Transverse colon (tissue), 4 donors: ENCODE measurements at regions not wholly inside any gene's neighbourhood (a gene's known extent, or its start where the extent isn't known, plus 50 kb on each side); places are given as distances from the start of the nearest gene placed in this dataset.
"Not testable (repeated sequence)": the region's sequence is repeated elsewhere in the genome, so short reads cannot be mapped to it uniquely, and the experiment has no call there.

Experiments
- DNase-seq: peaks from one replicate; pipeline ENCODE4 v3.0.0-alpha.2; 2019
- H3K27ac ChIP-seq, 4 donors: fragments of 200-600 bp; sonication (generic); 2 replicates each; pipeline ENCODE4 v1.5.1; 2016 to 2018; ENCODE audit warnings: inconsistent platforms in 4 of 4
- H3K27me3 ChIP-seq: fragments of 200-600 bp; sonication (generic); 2 replicates; pipeline ENCODE4 v1.5.1; 2017; ENCODE audit warnings: inconsistent platforms
- H3K36me3 ChIP-seq, 4 donors: fragments of 200-600 bp; sonication (generic); 2 replicates each; pipeline ENCODE4 v1.5.1; 2017 to 2019; ENCODE audit warnings: inconsistent platforms in 4 of 4
- H3K4me1 ChIP-seq, 4 donors: fragments of 200-600 bp; sonication (generic); 2 replicates each; pipeline ENCODE4 v1.5.1; 2017 to 2020; ENCODE audit warnings: inconsistent platforms in 4 of 4
- H3K4me3 ChIP-seq, 4 donors: fragments of 200-600 bp; sonication (generic); 1 replicate in 1 of 4; 2 replicates in 3 of 4; pipeline versions ENCODE4 v1.5.1 to v1.6.1; 2017 to 2019; ENCODE audit warnings: inconsistent platforms in 4 of 4
- H3K9me3 ChIP-seq, 2 donors: fragments of 200-600 bp; sonication (generic); 2 replicates each; pipeline ENCODE4 v1.5.1; 2017 to 2019; ENCODE audit warnings: inconsistent platforms in 2 of 2
- EP300 ChIP-seq: sonication (generic); formaldehyde crosslinking; IDR thresholded peaks from one replicate; pipeline ENCODE4 v1.6.1; 2017; ENCODE audit warnings: antibody characterized with exemption, low read depth
- POLR2A ChIP-seq: fragments of 450-650 bp; IDR thresholded peaks from one replicate; pipeline ENCODE4 v1.6.1; 2016; ENCODE audit warnings: antibody characterized with exemption, mild to moderate bottlenecking, moderate library complexity
- POLR2AphosphoS5 ChIP-seq, 3 donors: sonication (generic); formaldehyde crosslinking; IDR thresholded peaks; one replicate each; pipeline ENCODE4 v1.6.1; 2016; ENCODE audit warnings: antibody characterized with exemption in 3 of 3
- WGBS, 2 donors: methylation state at CpG; one replicate each; pipeline ENCODE4 v1.1.5; 2018; ENCODE audit warnings: low coverage in 1 of 2; 5-methylcytosine and 5-hydroxymethylcytosine counted together
- in situ Hi-C, 4 donors: fragments of 200-750 bp; cut with MboI; loops; one replicate each; pipeline versions ENCODE4 v1.15.0 to v1.15.1; 2017; ENCODE audit warnings: low sequenced_read_pairs in 3 of 4, low pct_ligation_motif_present in 1 of 4, low pct_unique_long_range_greater_than_20kb in 1 of 4
- intact Hi-C: fragments of 100-400 bp; cut with DNase I; formaldehyde crosslinking; loops from one replicate; pipeline ENCODE4 v1.15.1; 2023; ENCODE audit warnings: low total_unique reads
- TF ChIP-seq, protein P1 (sequence below), 5 experiments: fragments of 200-600 bp in 3 of 5; fragments of 450-650 bp in 2 of 5; sonication (generic) in 3 of 5; IDR thresholded peaks; 1 replicate in 2 of 5; 2 replicates in 3 of 5; pipeline ENCODE4 v1.5.1; 2016 to 2017; ENCODE audit warnings: antibody characterized with exemption in 5 of 5, inconsistent platforms in 3 of 5, mild to moderate bottlenecking in 2 of 5, moderate library complexity in 1 of 5

DNA sequence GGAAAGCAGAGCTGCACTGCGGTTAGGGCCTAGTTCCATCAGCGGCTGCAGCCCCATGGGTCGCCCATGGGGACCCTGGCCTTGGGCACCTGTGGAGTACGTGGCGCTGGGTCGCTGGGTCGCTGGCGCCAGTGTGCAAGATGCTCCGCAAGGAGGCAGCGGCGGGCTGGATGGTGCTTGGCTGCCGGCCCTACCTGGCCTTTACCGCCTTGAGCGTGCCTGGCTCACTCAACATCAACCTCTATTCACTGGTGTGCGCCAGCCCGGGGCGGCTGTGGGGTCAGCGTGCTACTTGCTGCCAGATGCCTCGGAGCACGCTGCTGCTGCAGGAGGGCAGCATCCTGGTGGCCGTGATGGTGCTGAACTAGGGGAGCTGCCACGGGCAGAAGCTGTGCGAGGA lies 85.1 kb upstream of the RHOU start:
- Histone ChIP-seq H3K9me3 (no peaks in the 10 kb centered on the region), H3K27ac (no peak overlapping the region), H3K4me3 (no peak overlapping the region), H3K4me1 (peaks cover 16 to 22% (median 18%) of the 10 kb centered on the region in 4 donors), H3K36me3 (no peaks in the 10 kb centered on the region), H3K27me3 (peaks cover 86% of the 10 kb centered on the region)
- 56 to 60% methylated on average over 1 to 18 of the region's 23 CpGs for WGBS, 2 donors
- DNase-seq, result no peak
- in situ Hi-C loops, result no loop called here
- intact Hi-C loops, result no loop called here
- no peak for TF ChIP-seq POLR2AphosphoS5 (IDR thresholded peaks at IDR 0.05)
- TF ChIP-seq, protein P1, sequence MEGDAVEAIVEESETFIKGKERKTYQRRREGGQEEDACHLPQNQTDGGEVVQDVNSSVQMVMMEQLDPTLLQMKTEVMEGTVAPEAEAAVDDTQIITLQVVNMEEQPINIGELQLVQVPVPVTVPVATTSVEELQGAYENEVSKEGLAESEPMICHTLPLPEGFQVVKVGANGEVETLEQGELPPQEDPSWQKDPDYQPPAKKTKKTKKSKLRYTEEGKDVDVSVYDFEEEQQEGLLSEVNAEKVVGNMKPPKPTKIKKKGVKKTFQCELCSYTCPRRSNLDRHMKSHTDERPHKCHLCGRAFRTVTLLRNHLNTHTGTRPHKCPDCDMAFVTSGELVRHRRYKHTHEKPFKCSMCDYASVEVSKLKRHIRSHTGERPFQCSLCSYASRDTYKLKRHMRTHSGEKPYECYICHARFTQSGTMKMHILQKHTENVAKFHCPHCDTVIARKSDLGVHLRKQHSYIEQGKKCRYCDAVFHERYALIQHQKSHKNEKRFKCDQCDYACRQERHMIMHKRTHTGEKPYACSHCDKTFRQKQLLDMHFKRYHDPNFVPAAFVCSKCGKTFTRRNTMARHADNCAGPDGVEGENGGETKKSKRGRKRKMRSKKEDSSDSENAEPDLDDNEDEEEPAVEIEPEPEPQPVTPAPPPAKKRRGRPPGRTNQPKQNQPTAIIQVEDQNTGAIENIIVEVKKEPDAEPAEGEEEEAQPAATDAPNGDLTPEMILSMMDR (IDR thresholded peaks at IDR 0.05), result no peak
- no peak for TF ChIP-seq POLR2A
- no peak for TF ChIP-seq EP300

DNA sequence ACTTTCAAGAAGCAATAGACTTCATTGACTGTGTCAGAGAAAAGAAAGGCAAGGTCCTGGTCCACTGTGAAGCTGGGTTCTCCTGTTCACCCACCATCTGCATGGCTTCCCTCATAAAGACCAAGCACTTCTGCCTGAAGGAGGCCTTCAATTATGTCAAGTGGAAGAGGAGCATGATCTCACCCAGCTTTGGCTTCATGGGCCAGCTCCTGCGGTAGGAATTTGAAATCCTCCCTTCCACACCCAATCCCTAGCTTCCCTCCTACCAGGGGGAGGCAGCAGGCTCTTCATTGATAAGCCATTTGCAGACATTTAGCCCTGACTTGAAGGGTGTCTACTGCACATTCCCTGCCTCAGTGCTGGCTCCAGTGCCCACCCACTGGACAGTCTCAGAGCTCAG lies 84.3 kb upstream of the RHOU start:
- intact Hi-C loops (no loop called here), in situ Hi-C loops (no loop called here)
- Histone ChIP-seq H3K27ac (no peak overlapping the region), H3K4me1 (peaks cover 16 to 22% (median 18%) of the 10 kb centered on the region in 4 donors), H3K27me3 (peaks cover 94% of the 10 kb centered on the region), H3K4me3 (no peak overlapping the region), H3K9me3 (no peaks in the 10 kb centered on the region), H3K36me3 (no peaks in the 10 kb centered on the region)
- WGBS, 2 donors, result 85% methylated on average over 1 of the region's 1 CpG; no CpG with 5 or more reads in 1 of the 2 donors
- DNase-seq, result no peak
- TF ChIP-seq POLR2A, result no peak
- TF ChIP-seq EP300, result no peak
- TF ChIP-seq POLR2AphosphoS5 (IDR thresholded peaks at IDR 0.05), result no peak
- TF ChIP-seq, protein P1 (IDR thresholded peaks at IDR 0.05), result no peak

DNA sequence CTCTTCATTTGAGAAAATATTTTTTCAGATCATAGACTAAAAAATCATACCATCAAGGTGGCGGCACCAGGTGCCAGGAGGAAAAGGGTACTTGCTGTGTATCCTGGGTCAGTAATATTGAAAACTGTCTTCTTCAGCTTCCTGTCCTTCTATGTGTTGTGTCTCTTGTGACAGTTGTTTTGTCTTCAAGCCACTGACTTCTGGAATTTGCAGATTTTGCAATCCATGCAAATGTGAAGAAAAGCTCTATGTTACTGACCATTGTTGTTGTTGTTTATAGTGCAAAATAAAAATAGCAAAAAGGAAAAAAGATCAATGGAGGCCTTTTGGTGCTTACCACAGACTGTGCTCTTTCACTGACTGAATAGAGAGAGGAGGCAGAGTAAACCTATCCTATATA lies 83.2 kb upstream of the RHOU start:
- Histone ChIP-seq H3K9me3 (no peaks in the 10 kb centered on the region), H3K36me3 (no peaks in the 10 kb centered on the region), H3K4me1 (peaks cover 10 to 16% (median 13%) of the 10 kb centered on the region in 4 donors), H3K4me3 (no peak overlapping the region), H3K27me3 (peaks cover 98% of the 10 kb centered on the region), H3K27ac (no peak overlapping the region)
- intact Hi-C loops (no loop called here), in situ Hi-C loops (no loop called here)
- 75 to 100% methylated on average over 1 of the region's 1 CpG for WGBS, 2 donors
- DNase-seq, result no peak
- TF ChIP-seq, protein P1 (IDR thresholded peaks at IDR 0.05), result no peak
- TF ChIP-seq POLR2A, result no peak
- TF ChIP-seq POLR2AphosphoS5 (IDR thresholded peaks at IDR 0.05), result no peak
- TF ChIP-seq EP300, result no peak

- DNase-seq, H3K36me3 ChIP-seq, intact Hi-C loops, in situ Hi-C loops, H3K27ac ChIP-seq, H3K9me3 ChIP-seq, H3K4me3 ChIP-seq, H3K4me1 ChIP-seq: not testable (repeated sequence)
- WGBS, 2 donors, result 91 to 99% methylated on average over 4 to 7 of the region's 7 CpGs
- peaks cover 88% of the 10 kb centered on the region for H3K27me3 ChIP-seq
These were observed 82.2 kb upstream of the RHOU start for GRCh38 chr1:228653057-228653456.

DNA sequence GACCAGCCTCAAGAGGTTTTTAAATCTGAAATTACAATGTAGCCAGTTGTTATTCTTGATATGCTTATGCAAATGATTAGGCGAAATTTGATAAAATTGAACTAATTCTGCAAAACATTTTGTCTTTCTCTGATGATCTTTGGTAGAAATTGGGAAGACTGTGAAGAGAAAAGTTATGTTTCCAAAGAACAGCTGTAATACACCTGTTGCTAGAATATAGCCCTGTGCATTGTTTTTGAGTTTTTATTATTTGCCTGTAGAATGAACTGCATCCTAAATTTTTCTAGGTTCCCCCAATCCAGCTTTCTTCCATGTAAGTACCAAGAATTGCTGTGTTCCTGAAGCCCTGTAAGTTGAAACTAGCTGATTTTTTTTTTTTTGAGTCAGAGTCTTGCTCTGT lies 81.5 kb upstream of the RHOU start:
- Histone ChIP-seq H3K4me1 (peaks cover 0 to under 1% (median 0%) of the 10 kb centered on the region in 4 donors), H3K27me3 (peaks cover 81% of the 10 kb centered on the region), H3K27ac (no peak overlapping the region), H3K9me3 (no peaks in the 10 kb centered on the region), H3K36me3 (no peaks in the 10 kb centered on the region), H3K4me3 (no peak overlapping the region)
- DNase-seq, result no peak
- in situ Hi-C loops, result no loop called here
- TF ChIP-seq POLR2AphosphoS5 (IDR thresholded peaks at IDR 0.05) (no peak), EP300 (no peak), POLR2A (no peak)
- 89 to 95% methylated on average over 1 of the region's 1 CpG for WGBS, 2 donors
- intact Hi-C loops, result no loop called here
